T follicular helper cell (primary cell): ENCODE measurements at regions not wholly inside any gene's neighbourhood (a gene's known extent, or its start where the extent isn't known, plus 50 kb on each side); places are given as distances from the start of the nearest gene placed in this dataset.
"Not testable (repeated sequence)": the region's sequence is repeated elsewhere in the genome, so short reads cannot be mapped to it uniquely, and the experiment has no call there.

Source experiments
- DNase-seq: peaks from one replicate; pipeline ENCODE4 v3.0.0-alpha.2; 2020; ENCODE audit warnings: low read depth

GRCh38 chr10:84571146-84571545, 242.8 kb downstream of the CCSER2 start:
- DNase-seq, result no peak

- no peak for DNase-seq
Measured at GRCh38 chr10:84574102-84574501, 245.7 kb downstream of the CCSER2 start.

- DNase-seq, result no peak
Measured at GRCh38 chr10:84581976-84582375, 253.6 kb downstream of the CCSER2 start.

- DNase-seq, result no peak
Measured at GRCh38 chr10:84583501-84583900, 255.1 kb downstream of the CCSER2 start.

- no peak for DNase-seq
Measured at GRCh38 chr10:84587789-84588188, 259.4 kb downstream of the CCSER2 start.

GRCh38 chr10:84588426-84588825, 260.0 kb downstream of the CCSER2 start:
- DNase-seq, result no peak

- no peak for DNase-seq
Measured at GRCh38 chr10:84588971-84589370, 260.6 kb downstream of the CCSER2 start.

GRCh38 chr10:84589526-84590205, 261.3 kb downstream of the CCSER2 start:
- no peak for DNase-seq

GRCh38 chr10:84590327-84591193, 262.2 kb downstream of the CCSER2 start:
- DNase-seq, result no peak

- no peak for DNase-seq
Measured at GRCh38 chr10:84593506-84593905, 265.1 kb downstream of the CCSER2 start.

GRCh38 chr10:84596585-84596984, 268.2 kb downstream of the CCSER2 start:
- DNase-seq, result no peak

GRCh38 chr10:84599254-84599653, 270.9 kb downstream of the CCSER2 start:
- no peak for DNase-seq

GRCh38 chr10:84600947-84601346, 272.6 kb downstream of the CCSER2 start:
- no peak for DNase-seq

- DNase-seq, result not testable (repeated sequence)
Measured at GRCh38 chr10:84602543-84602942, 274.2 kb downstream of the CCSER2 start.

GRCh38 chr10:84603971-84604370, 275.6 kb downstream of the CCSER2 start:
- no peak for DNase-seq

- DNase-seq, result no peak
Measured at GRCh38 chr10:84605802-84606201, 277.4 kb downstream of the CCSER2 start.

- no peak for DNase-seq
Measured at GRCh38 chr10:84606428-84606827, 278.0 kb downstream of the CCSER2 start.

GRCh38 chr10:84607044-84607443, 278.7 kb downstream of the CCSER2 start:
- DNase-seq, result no peak

GRCh38 chr10:84607523-84607922, 279.1 kb downstream of the CCSER2 start:
- no peak for DNase-seq

GRCh38 chr10:84608126-84608525, 279.7 kb downstream of the CCSER2 start:
- DNase-seq, result no peak

- DNase-seq, result no peak
Measured at GRCh38 chr10:84613336-84614021, 285.1 kb downstream of the CCSER2 start.

GRCh38 chr10:84626397-84627087, 298.2 kb downstream of the CCSER2 start:
- DNase-seq, result no peak
